Left cardiac atrium (tissue), 4 donors: ENCODE measurements at regions not wholly inside any gene's neighbourhood (a gene's known extent, or its start where the extent isn't known, plus 50 kb on each side); places are given as distances from the start of the nearest gene placed in this dataset.
A peak's percentile ranks its signal among the peaks of the same experiment; 100 is the strongest.

ENCODE experiments used
- ATAC-seq, 2 donors: fragments of 200-7000 bp; cut with Tn5 transposase; one replicate each; pipeline ENCODE4 v1.9.1; 2020; ENCODE audit warnings: mild to moderate bottlenecking in 2 of 2, moderate library complexity in 2 of 2
- DNase-seq: peaks from one replicate; pipeline ENCODE4 v3.0.0-alpha.2; 2020
- intact Hi-C, 2 donors: fragments of 100-400 bp; cut with DNase I; formaldehyde crosslinking; loops; one replicate each; pipeline versions ENCODE4 v1.14.1 to v1.15.1; 2022 to 2023
- donor health status: DM: no; HTN: yes; CAD: no.
- donor health status: DM: no; HTN: yes; CAD: no; lungs with severe emphysema.
- donor health status: DM: yes; HTN: yes; CAD: no.
- donor health status: Dilated cardiomyopathy.

DNA sequence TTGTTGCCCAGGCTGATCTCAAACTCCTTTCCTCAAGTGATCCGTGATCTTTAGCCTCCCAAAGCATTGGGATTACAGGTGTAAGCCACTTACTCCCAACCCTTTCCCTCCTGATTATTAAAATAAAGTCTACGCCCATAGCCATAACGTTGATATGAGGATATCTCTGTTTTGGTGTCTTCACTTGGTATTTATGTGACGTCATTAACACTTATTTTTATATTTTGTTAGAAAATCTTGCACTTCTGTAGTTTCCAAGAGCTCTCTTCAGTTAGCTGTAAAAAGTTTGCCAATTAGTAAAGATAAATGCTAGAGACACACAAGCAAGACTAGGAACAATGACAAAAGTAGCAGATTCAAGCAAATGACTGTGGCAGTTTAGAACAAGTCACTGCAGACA lies 115.6 kb upstream of the HSF2 start:
- ATAC-seq, result no peak
- intact Hi-C loops, result no loop called here
- DNase-seq, result no peak

- DNase-seq (no peak), ATAC-seq (no peak)
- intact Hi-C loops, result no loop called here
Measured at GRCh38 chr6:122284848-122285247, 114.6 kb upstream of the HSF2 start.

DNA sequence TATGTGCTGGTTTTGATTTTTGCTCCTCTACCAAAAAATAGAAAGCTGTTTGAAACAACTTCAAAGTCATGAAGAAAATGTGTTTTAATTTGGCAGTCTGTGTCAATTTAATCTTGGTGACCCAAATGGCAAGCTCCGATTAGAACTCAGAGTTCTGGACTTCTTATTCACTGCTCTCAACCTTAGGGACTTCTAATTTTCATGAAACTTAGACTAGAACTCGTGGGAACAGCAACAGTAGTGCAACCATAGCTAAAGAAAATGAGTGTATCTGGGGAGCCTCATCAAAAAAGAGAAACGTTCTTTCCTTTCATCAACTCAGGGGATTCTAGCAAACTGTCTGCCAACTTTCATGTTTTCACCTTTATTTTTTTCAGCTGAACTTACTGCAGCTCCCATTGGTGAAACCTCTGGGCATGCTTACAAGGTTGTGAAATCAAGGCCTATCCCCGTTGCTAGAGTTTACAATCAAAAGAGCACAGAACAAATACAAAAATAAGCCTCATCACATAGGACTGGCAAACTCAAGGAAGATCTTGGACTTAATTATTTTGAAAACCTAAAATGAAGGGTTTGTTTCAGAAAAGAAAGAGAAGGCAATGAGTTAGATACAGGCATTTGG lies 114.0 kb upstream of the HSF2 start:
- intact Hi-C loops, result no loop called here
- ATAC-seq, result peak; percentile 55 to 67
- no peak for DNase-seq

DNA sequence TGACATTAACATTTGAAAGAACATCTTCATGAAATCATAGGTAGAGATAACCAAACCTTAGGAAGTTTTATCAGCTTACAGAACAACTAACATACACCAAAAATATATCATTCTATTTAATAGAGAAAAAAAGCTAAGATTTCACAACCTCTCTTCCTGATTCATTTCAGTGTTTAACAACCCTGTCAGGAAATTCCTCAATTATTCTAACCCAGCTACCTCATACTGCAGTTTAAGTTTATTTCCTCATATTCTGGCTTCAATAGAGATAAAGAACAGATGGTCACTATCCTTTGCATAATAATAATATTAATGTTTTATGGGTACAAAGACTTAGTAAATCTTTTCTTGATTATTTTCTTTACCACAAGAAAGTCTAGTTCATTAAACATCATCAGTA lies 112.9 kb upstream of the HSF2 start:
- DNase-seq (no peak), ATAC-seq (peak in 1 of 2 donors; percentile 52)
- intact Hi-C loops, result no loop called here

DNA sequence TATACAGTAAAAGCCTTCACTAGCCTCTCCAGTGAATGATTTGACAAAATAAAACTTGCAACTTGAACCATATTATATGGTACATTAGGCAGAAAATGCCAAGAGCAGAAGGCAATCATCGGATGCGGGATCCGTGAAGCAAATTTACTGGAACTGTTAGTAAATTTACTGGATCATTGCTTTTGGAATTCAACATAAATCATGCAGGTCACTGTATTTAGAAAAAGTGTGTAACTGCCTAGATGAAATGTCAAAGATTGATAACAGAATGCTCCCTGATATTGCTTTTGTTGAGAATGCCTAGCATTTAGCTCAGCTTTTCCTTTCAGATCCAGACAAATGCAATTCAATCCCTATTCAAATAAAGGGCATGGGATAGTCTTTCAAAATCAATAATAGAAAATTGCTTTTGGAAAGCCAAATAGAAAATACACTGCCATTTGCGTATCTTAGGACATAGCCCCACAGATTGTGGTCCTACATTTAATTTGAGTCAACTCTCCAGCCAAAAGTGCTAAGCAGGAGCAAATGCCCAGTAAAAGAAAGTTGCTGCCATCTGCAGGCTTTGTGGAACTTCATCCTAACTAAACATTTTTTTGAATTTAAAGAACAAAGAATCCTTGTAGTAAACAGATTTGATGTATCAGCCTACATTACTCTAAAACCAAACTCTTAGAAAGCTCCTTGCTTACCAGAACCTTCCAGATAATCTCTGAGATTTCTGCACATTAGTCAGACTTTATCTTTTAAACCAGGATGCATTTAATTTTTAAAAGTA lies 109.5 kb upstream of the HSF2 start:
- no peak for ATAC-seq
- intact Hi-C loops, result no loop called here
- DNase-seq, result no peak

GRCh38 chr6:122297010-122297409 lies 102.4 kb upstream of the HSF2 start:
- no peak for ATAC-seq
- DNase-seq, result no peak
- intact Hi-C loops, result no loop called here

- no peak for DNase-seq
- intact Hi-C loops, result no loop called here
- ATAC-seq, result no peak
Measured at GRCh38 chr6:122302067-122302466, 97.4 kb upstream of the HSF2 start.

GRCh38 chr6:122307577-122307976 lies 91.9 kb upstream of the HSF2 start:
- DNase-seq (no peak), ATAC-seq (no peak)
- intact Hi-C loops, result no loop called here

GRCh38 chr6:122308074-122308473 lies 91.4 kb upstream of the HSF2 start:
- DNase-seq, result no peak
- intact Hi-C loops, result no loop called here
- no peak for ATAC-seq

DNA sequence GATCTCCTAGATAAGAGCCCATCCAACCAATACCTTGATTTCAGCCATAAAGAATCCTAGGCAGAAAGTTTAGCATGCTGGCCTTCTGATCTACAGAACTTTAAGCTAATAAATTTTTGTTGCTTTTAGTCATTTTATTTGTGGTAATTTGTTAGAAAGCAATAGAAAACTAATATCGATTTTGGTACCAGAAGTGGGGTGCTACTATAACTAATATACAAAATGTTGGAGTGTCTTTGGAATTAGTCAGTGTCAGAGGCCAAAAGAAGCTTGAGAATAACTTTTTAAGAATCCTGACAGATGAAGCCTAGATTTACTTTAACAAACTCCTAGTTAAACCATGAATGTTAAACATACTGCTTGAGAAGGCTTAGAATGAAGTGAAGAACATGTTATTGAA lies 83.6 kb upstream of the HSF2 start:
- intact Hi-C loops, result no loop called here
- ATAC-seq (no peak), DNase-seq (no peak)

GRCh38 chr6:122322824-122323223 lies 76.6 kb upstream of the HSF2 start:
- DNase-seq (no peak), ATAC-seq (no peak)
- intact Hi-C loops, result no loop called here

GRCh38 chr6:122323361-122323760 lies 76.1 kb upstream of the HSF2 start:
- no peak for DNase-seq
- intact Hi-C loops, result no loop called here
- ATAC-seq, result no peak

DNA sequence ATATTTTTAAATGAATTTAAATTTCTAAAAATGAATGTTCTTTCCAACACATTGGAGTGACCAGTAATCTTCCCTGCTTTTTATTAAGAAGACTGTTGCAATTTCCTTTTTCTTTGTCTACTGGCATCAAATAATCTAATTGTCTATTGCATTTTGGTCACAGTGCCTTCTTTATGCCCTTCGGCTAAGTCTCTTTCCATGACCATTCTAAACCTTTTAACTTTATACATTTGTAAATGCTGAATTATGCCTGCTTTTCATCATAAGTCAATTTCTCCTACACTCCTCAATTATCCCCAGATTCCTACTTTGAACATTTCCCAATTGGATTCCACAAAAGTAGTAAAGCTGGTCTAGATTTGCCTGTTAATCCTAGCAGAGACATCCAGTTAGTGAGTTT lies 69.1 kb upstream of the HSF2 start:
- intact Hi-C loops, result no loop called here
- no peak for ATAC-seq
- no peak for DNase-seq

GRCh38 chr6:122337645-122338044 lies 61.8 kb upstream of the HSF2 start:
- intact Hi-C loops, result no loop called here
- ATAC-seq (no peak), DNase-seq (no peak)

DNA sequence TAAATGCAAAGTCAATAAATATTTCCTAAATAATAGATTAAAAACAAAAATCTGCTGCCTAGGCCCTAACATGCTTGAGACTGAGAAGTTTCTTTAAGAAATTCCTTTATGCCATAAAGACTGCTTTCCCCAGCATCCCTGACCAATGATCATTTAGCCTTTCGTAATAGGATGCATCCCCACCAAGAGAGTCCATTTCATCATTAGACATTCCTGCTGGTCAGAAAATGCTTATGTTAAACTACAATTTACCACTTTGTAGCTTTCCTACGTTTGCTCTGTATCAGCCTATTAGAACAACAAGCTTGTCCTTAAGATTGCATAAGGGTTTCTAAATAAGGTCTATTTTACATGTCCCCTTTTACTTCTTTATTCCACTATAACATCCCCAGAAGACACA lies 59.8 kb upstream of the HSF2 start:
- intact Hi-C loops, result no loop called here
- no peak for ATAC-seq
- no peak for DNase-seq

DNA sequence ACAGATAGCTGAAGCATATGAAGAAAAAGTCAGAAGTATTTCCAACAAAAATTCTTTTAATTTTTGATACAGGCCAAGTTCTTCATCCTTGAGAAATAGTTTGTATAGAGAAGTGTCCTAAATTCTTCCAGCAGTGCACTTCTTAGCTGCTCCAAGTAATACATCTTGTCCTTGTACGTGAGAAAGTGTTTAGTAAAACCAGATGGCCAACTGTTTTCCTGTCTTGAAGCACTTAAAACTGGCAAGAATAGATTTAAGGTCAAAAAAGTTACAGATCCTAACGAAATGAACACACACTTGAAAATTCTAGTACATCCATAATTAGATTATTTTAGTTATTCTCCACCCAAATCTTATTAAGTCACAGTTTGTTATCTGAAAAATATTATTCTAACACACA lies 52.2 kb upstream of the HSF2 start:
- ATAC-seq (no peak), DNase-seq (no peak)
- intact Hi-C loops, result no loop called here

GRCh38 chr6:122347751-122348150 lies 51.7 kb upstream of the HSF2 start:
- no peak for DNase-seq

More at GRCh38 chr6:122347751-122348150, 51.7 kb upstream of the HSF2 start:
- intact Hi-C loops, result no loop called here
- ATAC-seq, result no peak
